HCT116 (cell line): ENCODE measurements at regions not wholly inside any gene's neighbourhood (a gene's known extent, or its start where the extent isn't known, plus 50 kb on each side); places are given as distances from the start of the nearest gene placed in this dataset.

ENCODE experiments used
- ATAC-seq: fragments of 200-7000 bp; cut with Tn5 transposase; 2 replicates; pipeline ENCODE4 v1.9.1; 2020; ENCODE audit warnings: mild to moderate bottlenecking, moderate library complexity
- BruUV-seq: library from RNA; stranded (reverse); fragments of 400-500 nt; replicated peaks from 2 replicates; lab custom pipeline; 2021; lab: Mats Ljungman, UMichigan
- CTCF ChIA-PET: fragments of 300-600 bp; sonication (Branson Sonifier 250); formaldehyde crosslinking; loops from one replicate; lab custom pipeline; 2021; ENCODE audit warnings: antibody characterized with exemption; lab: Charles Lee
- POLR2A ChIA-PET: fragments of 300-600, 350-600 bp; sonication (Branson Sonifier 250); formaldehyde crosslinking; loops from one replicate; lab custom pipeline; 2021; ENCODE audit warnings: antibody characterized with exemption; lab: Charles Lee
- RAD21 ChIA-PET, 2 experiments: fragments of 300-600 bp; sonication (Branson Sonifier 250); formaldehyde crosslinking; loops; one replicate each; lab custom pipeline; 2023; ENCODE audit warnings: low total read pairs in 2 of 2; ENCODE audit not compliant: uncharacterized antibody in 2 of 2, unreplicated experiment in 2 of 2, low non-redundant PET in 1 of 2; lab: Charles Lee
- DNase-seq: peaks from one replicate; pipeline ENCODE4 v3.0.0-alpha.2; 2010; ENCODE audit warnings: low read depth, low spot score
- H2AFZ ChIP-seq: fragments of 200-600 bp; shearing (Covaris generic), sonication (generic); 2 replicates; pipeline ENCODE4 v1.6.1; 2017; ENCODE audit warnings: low read depth, mixed run types, mixed read lengths, antibody characterized with exemption, low read length; ENCODE audit not compliant: poor library complexity, severe bottlenecking
- H3K27ac ChIP-seq: 2 replicates; pipeline ENCODE4 v1.5.1; 2012; ENCODE audit warnings: low read depth, low read length
- H3K27me3 ChIP-seq: fragments of 200-600 bp; sonication (generic); 2 replicates; pipeline ENCODE4 v1.6.1; 2016; ENCODE audit warnings: mixed run types, low read length, mixed read lengths; ENCODE audit not compliant: insufficient read depth
- H3K36me3 ChIP-seq, 2 experiments: fragments of 200-500 bp in 1 of 2; fragments of 200-600 bp in 1 of 2; sonication (Bioruptor generic) in 1 of 2; sonication (generic) in 1 of 2; 2 replicates each; pipeline versions ENCODE4 v1.5.1 to v1.6.1; 2014 to 2016; ENCODE audit warnings: low read length in 2 of 2, inconsistent platforms in 1 of 2, mixed read lengths in 1 of 2, mixed run types in 1 of 2; ENCODE audit not compliant: insufficient read depth in 2 of 2, control insufficient read depth in 1 of 2
- H3K4me1 ChIP-seq, 2 experiments: fragments of 200-600 bp in 1 of 2; sonication (generic) in 1 of 2; 2 replicates each; pipeline versions ENCODE4 v1.5.1 to v1.6.1; 2012 to 2017; ENCODE audit warnings: low read length in 2 of 2, inconsistent platforms in 1 of 2, mild to moderate bottlenecking in 1 of 2, mixed read lengths in 1 of 2, mixed run types in 1 of 2, moderate library complexity in 1 of 2; ENCODE audit not compliant: insufficient read depth in 2 of 2, control insufficient read depth in 1 of 2
- H3K4me2 ChIP-seq: fragments of 200-600 bp; sonication (generic); 2 replicates; pipeline ENCODE4 v1.6.1; 2017; ENCODE audit warnings: mixed run types, low read length, mixed read lengths
- H3K4me3 ChIP-seq, 2 experiments: fragments of 200-600 bp in 1 of 2; sonication (generic) in 1 of 2; replicated peaks in 1 of 2; 2 replicates each; pipeline ENCODE4 v1.5.1; 2011 to 2016; ENCODE audit warnings: low read length in 2 of 2, control low read depth in 1 of 2, low read depth in 1 of 2, mild to moderate bottlenecking in 1 of 2, mixed read lengths in 1 of 2, mixed run types in 1 of 2
- H3K79me2 ChIP-seq: fragments of 200-600 bp; sonication (generic); 2 replicates; pipeline ENCODE4 v1.6.1; 2017; ENCODE audit warnings: mild to moderate bottlenecking, mixed run types, low read length, moderate library complexity, mixed read lengths; ENCODE audit not compliant: insufficient read depth
- H3K9ac ChIP-seq: fragments of 200-600 bp; sonication (generic); 2 replicates; pipeline ENCODE4 v1.6.1; 2016; ENCODE audit warnings: low read length, mixed read lengths
- H3K9me2 ChIP-seq: fragments of 200-600 bp; sonication (generic), shearing (Covaris generic); 2 replicates; pipeline ENCODE4 v1.6.1; 2017; ENCODE audit warnings: mixed run types, mild to moderate bottlenecking, moderate library complexity; ENCODE audit not compliant: insufficient read depth
- H3K9me3 ChIP-seq, 2 experiments: fragments of 200-500 bp in 1 of 2; fragments of 200-600 bp in 1 of 2; sonication (Bioruptor generic) in 1 of 2; sonication (generic) in 1 of 2; 2 replicates each; pipeline ENCODE4 v1.6.1; 2014 to 2017; ENCODE audit warnings: low read length in 2 of 2, mixed read lengths in 2 of 2, inconsistent platforms in 1 of 2, low read depth in 1 of 2, mild to moderate bottlenecking in 1 of 2, mixed run types in 1 of 2, moderate library complexity in 1 of 2; ENCODE audit not compliant: control insufficient read depth in 1 of 2, insufficient read depth in 1 of 2
- H4K20me1 ChIP-seq: fragments of 200-600 bp; sonication (generic), shearing (Covaris generic); 2 replicates; pipeline ENCODE4 v1.6.1; 2017; ENCODE audit warnings: mixed run types, mild to moderate bottlenecking, moderate library complexity; ENCODE audit not compliant: insufficient read depth
- CEBPB ChIP-seq: IDR thresholded peaks from 2 replicates; pipeline ENCODE4 v1.6.1; 2012; ENCODE audit warnings: low read depth
- EZH2 ChIP-seq: fragments of 200-600 bp; sonication (generic); IDR thresholded peaks from 2 replicates; pipeline ENCODE4 v1.6.1; 2017; ENCODE audit warnings: antibody characterized with exemption, mixed run types
- EZH2phosphoT487 ChIP-seq: fragments of 200-600 bp; IDR thresholded peaks from 2 replicates; pipeline ENCODE4 v1.6.1; 2018; ENCODE audit warnings: antibody characterized with exemption, borderline replicate concordance
- JUND ChIP-seq: IDR thresholded peaks from 2 replicates; pipeline ENCODE4 v1.6.1; 2012
- POLR2A ChIP-seq: IDR thresholded peaks from 2 replicates; pipeline ENCODE4 v1.7.0; 2011; ENCODE audit warnings: borderline replicate concordance; ENCODE audit not compliant: insufficient read depth, insufficient read length; ENCODE audit errors: extremely low read depth
- POLR2AphosphoS5 ChIP-seq: IDR thresholded peaks from 2 replicates; pipeline ENCODE4 v1.6.1; 2011; ENCODE audit warnings: mild to moderate bottlenecking, low read depth, low read length, moderate library complexity
- RAD21 ChIP-seq: IDR thresholded peaks from 2 replicates; pipeline ENCODE4 v1.6.1; 2012; ENCODE audit warnings: low read depth, mild to moderate bottlenecking
- SIN3A ChIP-seq: IDR thresholded peaks from 2 replicates; pipeline ENCODE4 v1.6.1; 2012; ENCODE audit warnings: low read depth
- SRF ChIP-seq: IDR thresholded peaks from 2 replicates; pipeline ENCODE4 v1.6.1; 2012; ENCODE audit warnings: low read depth
- TCF7L2 ChIP-seq: IDR thresholded peaks from 2 replicates; pipeline ENCODE4 v1.7.0; 2011; ENCODE audit warnings: borderline replicate concordance, inconsistent platforms; ENCODE audit not compliant: insufficient read depth, insufficient read length; ENCODE audit errors: extremely low read depth
- YY1 ChIP-seq: IDR thresholded peaks from 2 replicates; pipeline ENCODE4 v1.6.1; 2011; ENCODE audit warnings: low read length, low read depth, moderate library complexity, mild to moderate bottlenecking; ENCODE audit not compliant: insufficient replicate concordance; ENCODE audit errors: extremely low read depth
- ZNF274 ChIP-seq: fragments of 200-500 bp; sonication (Bioruptor generic); IDR thresholded peaks from 2 replicates; pipeline ENCODE4 v1.6.1; 2014; ENCODE audit warnings: mild to moderate bottlenecking, low read depth, low read length, inconsistent platforms
- intact Hi-C: fragments of 100-400 bp; cut with micrococcal nuclease; formaldehyde crosslinking; loops from 2 replicates; pipeline ENCODE4 v1.10.0; 2022
- TF ChIP-seq, protein P1 (sequence below): IDR thresholded peaks from 2 replicates; pipeline ENCODE4 v1.6.1; 2012
- TF ChIP-seq, protein P2 (sequence below): IDR thresholded peaks from 2 replicates; pipeline ENCODE4 v1.6.1; 2012
- TF ChIP-seq, protein P3 (sequence below), 3 experiments: fragments of 200-600 bp in 1 of 3; sonication (generic) in 1 of 3; IDR thresholded peaks in 2 of 3; conservative IDR thresholded peaks in 1 of 3; 2 replicates each; pipeline ENCODE4 v1.5.1; 2012 to 2017; ENCODE audit warnings: low read depth in 2 of 3, low read length in 2 of 3, antibody characterized with exemption in 1 of 3, borderline replicate concordance in 1 of 3, control low read depth in 1 of 3, mild to moderate bottlenecking in 1 of 3, mixed read lengths in 1 of 3, mixed run types in 1 of 3, moderate library complexity in 1 of 3; ENCODE audit not compliant: insufficient read depth in 1 of 3
- TF ChIP-seq, protein P4 (sequence below): IDR thresholded peaks from 2 replicates; pipeline ENCODE4 v1.6.1; 2011; ENCODE audit warnings: mild to moderate bottlenecking, low read length, moderate library complexity; ENCODE audit not compliant: insufficient replicate concordance; ENCODE audit errors: extremely low read depth

DNA sequence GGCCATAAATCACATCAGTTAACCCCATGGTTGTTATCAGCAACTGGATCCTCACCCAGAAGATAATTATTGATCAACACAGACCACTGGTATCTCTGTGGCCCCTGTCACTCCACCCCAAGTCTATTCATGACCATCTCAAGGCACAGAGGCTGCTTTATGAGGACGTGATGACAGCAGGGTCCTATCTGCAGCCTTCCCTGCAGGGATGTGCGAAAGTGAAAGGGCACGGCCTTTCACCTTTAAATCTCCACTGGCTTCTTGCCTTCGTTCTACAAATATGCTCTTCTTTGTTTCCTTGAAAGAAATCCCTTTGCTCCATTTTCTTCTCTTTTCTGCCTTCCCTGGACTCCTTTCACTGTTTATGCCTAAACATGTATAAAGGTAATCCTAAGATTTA lies 170.6 kb upstream of the EDNRA start:
- H3K36me3 ChIP-seq: no peaks in the 10 kb centered on the region
- no peak overlapping the region for H3K4me3 ChIP-seq
- no peak for ATAC-seq
- no peaks in the 10 kb centered on the region for H3K9me3 ChIP-seq
- BruUV-seq: no TSS peak
- TF ChIP-seq JUND (no peak), POLR2AphosphoS5 (no peak), POLR2A (no peak), EZH2 (no peak), ZNF274 (no peak), SIN3A (no peak), CEBPB (no peak), YY1 (no peak), EZH2phosphoT487 (no peak), SRF (no peak), RAD21 (no peak), TCF7L2 (no peak)
- TF ChIP-seq, protein P1, sequence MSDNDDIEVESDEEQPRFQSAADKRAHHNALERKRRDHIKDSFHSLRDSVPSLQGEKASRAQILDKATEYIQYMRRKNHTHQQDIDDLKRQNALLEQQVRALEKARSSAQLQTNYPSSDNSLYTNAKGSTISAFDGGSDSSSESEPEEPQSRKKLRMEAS: no peak
- TF ChIP-seq, protein P2, sequence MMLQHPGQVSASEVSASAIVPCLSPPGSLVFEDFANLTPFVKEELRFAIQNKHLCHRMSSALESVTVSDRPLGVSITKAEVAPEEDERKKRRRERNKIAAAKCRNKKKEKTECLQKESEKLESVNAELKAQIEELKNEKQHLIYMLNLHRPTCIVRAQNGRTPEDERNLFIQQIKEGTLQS: no peak
- TF ChIP-seq, protein P3, sequence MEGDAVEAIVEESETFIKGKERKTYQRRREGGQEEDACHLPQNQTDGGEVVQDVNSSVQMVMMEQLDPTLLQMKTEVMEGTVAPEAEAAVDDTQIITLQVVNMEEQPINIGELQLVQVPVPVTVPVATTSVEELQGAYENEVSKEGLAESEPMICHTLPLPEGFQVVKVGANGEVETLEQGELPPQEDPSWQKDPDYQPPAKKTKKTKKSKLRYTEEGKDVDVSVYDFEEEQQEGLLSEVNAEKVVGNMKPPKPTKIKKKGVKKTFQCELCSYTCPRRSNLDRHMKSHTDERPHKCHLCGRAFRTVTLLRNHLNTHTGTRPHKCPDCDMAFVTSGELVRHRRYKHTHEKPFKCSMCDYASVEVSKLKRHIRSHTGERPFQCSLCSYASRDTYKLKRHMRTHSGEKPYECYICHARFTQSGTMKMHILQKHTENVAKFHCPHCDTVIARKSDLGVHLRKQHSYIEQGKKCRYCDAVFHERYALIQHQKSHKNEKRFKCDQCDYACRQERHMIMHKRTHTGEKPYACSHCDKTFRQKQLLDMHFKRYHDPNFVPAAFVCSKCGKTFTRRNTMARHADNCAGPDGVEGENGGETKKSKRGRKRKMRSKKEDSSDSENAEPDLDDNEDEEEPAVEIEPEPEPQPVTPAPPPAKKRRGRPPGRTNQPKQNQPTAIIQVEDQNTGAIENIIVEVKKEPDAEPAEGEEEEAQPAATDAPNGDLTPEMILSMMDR (IDR thresholded peaks at IDR 0.05 in 2 of 3, conservative IDR thresholded peaks at IDR 0.05 in 1 of 3; ENCODE audit: borderline replicate concordance in 1 of 3, insufficient read depth in 1 of 3, low read depth in 2 of 3, low read length in 2 of 3): no peak
- TF ChIP-seq, protein P4, sequence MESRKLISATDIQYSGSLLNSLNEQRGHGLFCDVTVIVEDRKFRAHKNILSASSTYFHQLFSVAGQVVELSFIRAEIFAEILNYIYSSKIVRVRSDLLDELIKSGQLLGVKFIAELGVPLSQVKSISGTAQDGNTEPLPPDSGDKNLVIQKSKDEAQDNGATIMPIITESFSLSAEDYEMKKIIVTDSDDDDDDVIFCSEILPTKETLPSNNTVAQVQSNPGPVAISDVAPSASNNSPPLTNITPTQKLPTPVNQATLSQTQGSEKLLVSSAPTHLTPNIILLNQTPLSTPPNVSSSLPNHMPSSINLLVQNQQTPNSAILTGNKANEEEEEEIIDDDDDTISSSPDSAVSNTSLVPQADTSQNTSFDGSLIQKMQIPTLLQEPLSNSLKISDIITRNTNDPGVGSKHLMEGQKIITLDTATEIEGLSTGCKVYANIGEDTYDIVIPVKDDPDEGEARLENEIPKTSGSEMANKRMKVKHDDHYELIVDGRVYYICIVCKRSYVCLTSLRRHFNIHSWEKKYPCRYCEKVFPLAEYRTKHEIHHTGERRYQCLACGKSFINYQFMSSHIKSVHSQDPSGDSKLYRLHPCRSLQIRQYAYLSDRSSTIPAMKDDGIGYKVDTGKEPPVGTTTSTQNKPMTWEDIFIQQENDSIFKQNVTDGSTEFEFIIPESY: no peak
- TF ChIP-seq, all 23 proteins: peak for 0
- Histone ChIP-seq H3K27ac (no peak overlapping the region), H3K27me3 (no peaks in the 10 kb centered on the region), H2AFZ (no peak overlapping the region), H3K4me2 (no peak overlapping the region), H3K9me2 (no peaks in the 10 kb centered on the region), H3K9ac (no peak overlapping the region), H3K79me2 (no peaks in the 10 kb centered on the region), H3K4me1 (no peaks in the 10 kb centered on the region), H4K20me1 (no peaks in the 10 kb centered on the region)
- no peak for DNase-seq
- CTCF ChIA-PET: no interaction called here
- intact Hi-C loops: no loop called here
- RAD21 ChIA-PET: no interaction called here
- POLR2A ChIA-PET: no interaction called here
